ENCODE measurements at regions not wholly inside any gene's neighbourhood (a gene's known extent, or its start where the extent isn't known, plus 50 kb on each side); places are given as distances from the start of the nearest gene placed in this dataset.

- no peak for TF ChIP-seq POLR2A (IDR thresholded peaks at IDR 0.05)
- no peak for TF ChIP-seq CTCF (IDR thresholded peaks at IDR 0.05)
- no peak for TF ChIP-seq POLR2AphosphoS5 (IDR thresholded peaks at IDR 0.05)
These were observed 84.7 kb upstream of the ELAC2 start for GRCh38 chr17:13102477-13102876.

All from prostate gland (tissue), 2 donors.